GM23338 (cell line): ENCODE measurements at regions not wholly inside any gene's neighbourhood (a gene's known extent, or its start where the extent isn't known, plus 50 kb on each side); places are given as distances from the start of the nearest gene placed in this dataset.

ENCODE experiments used
- ATAC-seq: fragments of 200-7000 bp; cut with Tn5 transposase; 3 replicates; pipeline ENCODE4 v1.9.1; 2020
- DNase-seq: peaks from one replicate; pipeline ENCODE4 v3.0.0-alpha.2; 2015; ENCODE audit warnings: low spot score
- H2AFZ ChIP-seq: fragments of 200-600 bp; sonication (generic); 2 replicates; pipeline ENCODE4 v1.8.0; 2016; ENCODE audit warnings: antibody characterized with exemption, mild to moderate bottlenecking, moderate library complexity
- H3F3A ChIP-seq: fragments of 200-600 bp; sonication (generic); replicated peaks from 2 replicates; pipeline ENCODE4 v1.8.0; 2017; ENCODE audit warnings: antibody characterized with exemption, mixed run types, low read depth
- H3K27ac ChIP-seq: fragments of 200-600 bp; sonication (generic); 2 replicates; pipeline ENCODE4 v1.6.1; 2016; ENCODE audit warnings: low read depth
- H3K27me3 ChIP-seq: fragments of 200-600 bp; sonication (generic); 2 replicates; pipeline ENCODE4 v1.8.0; 2016; ENCODE audit warnings: mild to moderate bottlenecking, mixed run types, moderate library complexity; ENCODE audit not compliant: insufficient read depth
- H3K36me3 ChIP-seq: fragments of 200-600 bp; sonication (generic); 2 replicates; pipeline ENCODE4 v1.8.0; 2016; ENCODE audit warnings: mild to moderate bottlenecking; ENCODE audit not compliant: insufficient read depth
- H3K4me1 ChIP-seq: fragments of 200-600 bp; sonication (generic); 2 replicates; pipeline ENCODE4 v1.8.0; 2016; ENCODE audit warnings: mild to moderate bottlenecking, moderate library complexity; ENCODE audit not compliant: insufficient read depth
- H3K4me2 ChIP-seq: fragments of 200-600 bp; sonication (generic); 2 replicates; pipeline ENCODE4 v1.7.1; 2017; ENCODE audit warnings: mixed run types
- H3K4me3 ChIP-seq: fragments of 200-600 bp; sonication (generic); 2 replicates; pipeline ENCODE4 v1.6.1; 2016; ENCODE audit warnings: mixed run types
- H3K79me2 ChIP-seq: fragments of 200-600 bp; sonication (generic); replicated peaks from 2 replicates; pipeline ENCODE4 v1.8.0; 2017; ENCODE audit warnings: mild to moderate bottlenecking; ENCODE audit not compliant: insufficient read depth
- H3K9me2 ChIP-seq: fragments of 200-600 bp; sonication (generic); 2 replicates; pipeline ENCODE4 v1.8.0; 2017; ENCODE audit not compliant: insufficient read depth
- H4K20me1 ChIP-seq: fragments of 200-600 bp; sonication (generic); replicated peaks from 2 replicates; pipeline ENCODE4 v1.8.0; 2017; ENCODE audit warnings: mild to moderate bottlenecking; ENCODE audit not compliant: insufficient read depth
- H3K27ac Mint-ChIP-seq: 2 replicates; pipeline ENCODE4 v1.8.0; 2020; ENCODE audit warnings: inconsistent platforms, mild to moderate bottlenecking, moderate library complexity, mixed read lengths
- H3K27me3 Mint-ChIP-seq: 3 replicates; pipeline ENCODE4 v1.8.0; 2022; ENCODE audit warnings: low read depth, mild to moderate bottlenecking, moderate library complexity, mixed read lengths, inconsistent platforms; ENCODE audit not compliant: insufficient read depth, poor library complexity
- H3K36me3 Mint-ChIP-seq: 3 replicates; pipeline ENCODE4 v1.8.0; 2021; ENCODE audit warnings: low read depth, mild to moderate bottlenecking, inconsistent platforms, moderate library complexity, mixed read lengths
- H3K4me1 Mint-ChIP-seq: 3 replicates; pipeline ENCODE4 v1.8.0; 2020; ENCODE audit warnings: mild to moderate bottlenecking, inconsistent platforms, mixed read lengths
- H3K4me3 Mint-ChIP-seq: 3 replicates; pipeline ENCODE4 v1.8.0; 2021; ENCODE audit warnings: moderate library complexity, mild to moderate bottlenecking, inconsistent platforms, mixed read lengths
- H3K9me3 Mint-ChIP-seq: 3 replicates; pipeline ENCODE4 v1.8.0; 2020; ENCODE audit warnings: moderate library complexity, mild to moderate bottlenecking, inconsistent platforms, mixed read lengths
- CREB1 ChIP-seq: fragments of 250-450 bp; sonication (Bioruptor Pico); IDR thresholded peaks from 2 replicates; pipeline ENCODE4 v1.5.0; 2020; ENCODE audit warnings: low read depth, mild to moderate bottlenecking, moderate library complexity
- EZH2 ChIP-seq: fragments of 200-600 bp; sonication (generic); IDR thresholded peaks from one replicate; pipeline ENCODE4 v1.8.0; 2017; ENCODE audit warnings: antibody characterized with exemption, mild to moderate bottlenecking, low read depth; ENCODE audit not compliant: unreplicated experiment
- NANOG ChIP-seq: IDR thresholded peaks from 2 replicates; pipeline ENCODE4 v1.6.1; 2016; ENCODE audit warnings: antibody characterized with exemption, borderline replicate concordance
- POLR2AphosphoS5 ChIP-seq: IDR thresholded peaks from 2 replicates; pipeline ENCODE4 v1.6.1; 2016; ENCODE audit warnings: antibody characterized with exemption, low read depth
- STAT1 ChIP-seq: IDR thresholded peaks from one replicate; pipeline ENCODE4 v1.6.1; 2016; ENCODE audit warnings: antibody characterized with exemption; ENCODE audit not compliant: unreplicated experiment
- ZNF331 ChIP-seq: fragments of 250-450 bp; sonication (Bioruptor Pico); IDR thresholded peaks from 2 replicates; pipeline ENCODE4 v1.5.0; 2020; ENCODE audit warnings: low read depth, mild to moderate bottlenecking, moderate library complexity
- ZNF462 ChIP-seq: fragments of 250-450 bp; sonication (Bioruptor Pico); IDR thresholded peaks from 2 replicates; pipeline ENCODE4 v1.5.0; 2020; ENCODE audit warnings: mild to moderate bottlenecking, moderate library complexity
- TF ChIP-seq, protein P1 (sequence below): IDR thresholded peaks from one replicate; pipeline ENCODE4 v1.6.1; 2018; ENCODE audit warnings: antibody characterized with exemption; ENCODE audit not compliant: unreplicated experiment

DNA sequence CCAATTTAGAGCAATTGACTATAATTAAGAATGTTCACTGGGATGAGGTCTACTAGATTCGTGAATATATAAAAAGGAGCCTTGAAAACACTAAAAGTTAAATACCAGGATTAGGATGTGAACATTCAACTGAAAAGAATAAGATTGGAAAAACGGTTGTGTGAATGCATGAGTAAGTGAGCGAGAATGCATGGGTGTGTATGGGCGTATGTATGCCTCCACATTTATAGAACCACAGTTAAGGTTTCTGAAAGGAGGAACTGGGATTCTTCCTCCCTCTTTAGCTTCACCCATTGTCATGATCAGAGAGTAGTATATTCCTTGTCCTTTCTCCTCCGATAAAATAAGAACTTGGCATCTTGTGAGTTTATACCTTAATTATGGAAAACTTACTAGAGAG lies 151.1 kb upstream of the UBE2E3 start:
- Histone ChIP-seq H3K4me2 (no peak overlapping the region), H3F3A (no peaks in the 10 kb centered on the region), H2AFZ (no peak overlapping the region), H3K27me3 (no peaks in the 10 kb centered on the region), H3K79me2 (no peaks in the 10 kb centered on the region), H3K36me3 (no peaks in the 10 kb centered on the region), H3K4me1 (no peaks in the 10 kb centered on the region), H3K9me2 (peaks cover 2% of the 10 kb centered on the region; the same call in 1 of the 2 replicates), H4K20me1 (no peaks in the 10 kb centered on the region), H3K4me3 (no peak overlapping the region), H3K27ac (no peak overlapping the region)
- TF ChIP-seq ZNF462 (no peak), STAT1 (no peak), POLR2AphosphoS5 (no peak), NANOG (no peak), EZH2 (no peak), CREB1 (CRISPR knock-in tag) (no peak), ZNF331 (CRISPR knock-in tag) (no peak)
- TF ChIP-seq, protein P1, sequence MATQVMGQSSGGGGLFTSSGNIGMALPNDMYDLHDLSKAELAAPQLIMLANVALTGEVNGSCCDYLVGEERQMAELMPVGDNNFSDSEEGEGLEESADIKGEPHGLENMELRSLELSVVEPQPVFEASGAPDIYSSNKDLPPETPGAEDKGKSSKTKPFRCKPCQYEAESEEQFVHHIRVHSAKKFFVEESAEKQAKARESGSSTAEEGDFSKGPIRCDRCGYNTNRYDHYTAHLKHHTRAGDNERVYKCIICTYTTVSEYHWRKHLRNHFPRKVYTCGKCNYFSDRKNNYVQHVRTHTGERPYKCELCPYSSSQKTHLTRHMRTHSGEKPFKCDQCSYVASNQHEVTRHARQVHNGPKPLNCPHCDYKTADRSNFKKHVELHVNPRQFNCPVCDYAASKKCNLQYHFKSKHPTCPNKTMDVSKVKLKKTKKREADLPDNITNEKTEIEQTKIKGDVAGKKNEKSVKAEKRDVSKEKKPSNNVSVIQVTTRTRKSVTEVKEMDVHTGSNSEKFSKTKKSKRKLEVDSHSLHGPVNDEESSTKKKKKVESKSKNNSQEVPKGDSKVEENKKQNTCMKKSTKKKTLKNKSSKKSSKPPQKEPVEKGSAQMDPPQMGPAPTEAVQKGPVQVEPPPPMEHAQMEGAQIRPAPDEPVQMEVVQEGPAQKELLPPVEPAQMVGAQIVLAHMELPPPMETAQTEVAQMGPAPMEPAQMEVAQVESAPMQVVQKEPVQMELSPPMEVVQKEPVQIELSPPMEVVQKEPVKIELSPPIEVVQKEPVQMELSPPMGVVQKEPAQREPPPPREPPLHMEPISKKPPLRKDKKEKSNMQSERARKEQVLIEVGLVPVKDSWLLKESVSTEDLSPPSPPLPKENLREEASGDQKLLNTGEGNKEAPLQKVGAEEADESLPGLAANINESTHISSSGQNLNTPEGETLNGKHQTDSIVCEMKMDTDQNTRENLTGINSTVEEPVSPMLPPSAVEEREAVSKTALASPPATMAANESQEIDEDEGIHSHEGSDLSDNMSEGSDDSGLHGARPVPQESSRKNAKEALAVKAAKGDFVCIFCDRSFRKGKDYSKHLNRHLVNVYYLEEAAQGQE, result no peak
- Mint-ChIP-seq H3K27me3 (no peaks in the 10 kb centered on the region), H3K36me3 (no peaks in the 10 kb centered on the region), H3K4me1 (no peaks in the 10 kb centered on the region), H3K27ac (no peak overlapping the region), H3K9me3 (no peaks in the 10 kb centered on the region; the same call in 1 of the 3 replicates), H3K4me3 (no peak overlapping the region)
- ATAC-seq (no peak), DNase-seq (no peak)
